HG03196 (cell line): ENCODE measurements at regions not wholly inside any gene's neighbourhood (a gene's known extent, or its start where the extent isn't known, plus 50 kb on each side); places are given as distances from the start of the nearest gene placed in this dataset.
"Not testable (repeated sequence)": the region's sequence is repeated elsewhere in the genome, so short reads cannot be mapped to it uniquely, and the experiment has no call there.

Source experiments
- ATAC-seq: cut with Tn5 transposase; IDR thresholded peaks from one replicate; pipeline ENCODE4 v1.9.1; 2021; ENCODE audit not compliant: unreplicated experiment

DNA sequence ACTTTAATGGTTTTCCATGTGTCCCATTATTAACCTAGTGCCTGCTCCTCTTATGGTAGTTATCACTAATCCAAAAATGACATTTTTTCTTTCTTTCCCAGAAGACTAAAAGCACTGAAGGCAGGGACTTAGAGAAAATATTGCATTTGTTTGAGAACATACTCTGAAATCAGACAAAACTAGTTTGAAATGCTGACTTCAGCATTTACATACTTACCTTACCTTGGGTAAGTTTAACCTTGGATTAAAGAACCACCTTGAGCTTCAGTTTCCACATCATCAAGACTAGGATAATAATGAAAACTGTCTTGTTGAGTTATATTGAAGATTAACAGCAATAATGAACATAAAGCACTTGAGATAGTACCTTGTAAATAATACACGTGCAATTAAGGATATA lies 413.0 kb downstream of the SOX2 start:
- ATAC-seq = no peak

DNA sequence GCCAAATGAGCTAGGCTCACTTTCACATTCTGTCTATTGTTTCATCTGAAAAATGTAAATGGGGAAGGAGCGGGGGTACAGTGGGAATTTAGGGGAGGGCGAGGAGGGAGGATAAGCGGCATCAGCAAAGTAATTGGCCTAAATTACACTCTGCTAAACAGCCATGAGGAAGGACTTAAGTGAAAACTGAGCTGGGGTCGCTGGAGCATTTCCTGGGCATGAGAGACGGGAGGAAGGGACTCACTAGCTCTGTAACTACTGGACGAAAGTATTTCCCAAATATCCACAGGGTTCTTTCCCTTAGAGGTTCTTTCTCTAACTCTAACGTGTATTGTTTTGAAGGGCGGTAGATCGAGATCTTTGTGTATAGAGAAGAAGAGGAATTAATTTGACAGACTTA lies 418.0 kb downstream of the SOX2 start:
- no peak for ATAC-seq

DNA sequence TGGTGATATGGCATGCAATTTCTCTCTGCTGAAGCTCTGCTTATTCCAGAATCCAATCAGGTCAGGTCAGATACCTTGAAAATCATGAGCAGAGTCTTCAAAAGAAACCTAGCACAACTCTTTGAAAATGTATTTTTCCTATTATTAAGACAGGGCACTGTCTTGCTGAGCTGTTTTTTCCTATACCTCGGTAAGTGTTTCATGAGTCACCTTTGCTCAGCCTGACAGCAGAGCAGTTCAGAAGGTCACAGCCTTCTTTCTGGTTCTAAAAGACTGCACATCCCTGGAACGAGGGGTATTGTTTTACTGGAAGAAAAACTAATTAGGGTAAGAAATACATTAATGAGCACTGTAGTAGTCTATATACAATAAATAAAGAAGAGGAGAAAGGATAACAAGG lies 422.0 kb downstream of the SOX2 start:
- no peak for ATAC-seq

DNA sequence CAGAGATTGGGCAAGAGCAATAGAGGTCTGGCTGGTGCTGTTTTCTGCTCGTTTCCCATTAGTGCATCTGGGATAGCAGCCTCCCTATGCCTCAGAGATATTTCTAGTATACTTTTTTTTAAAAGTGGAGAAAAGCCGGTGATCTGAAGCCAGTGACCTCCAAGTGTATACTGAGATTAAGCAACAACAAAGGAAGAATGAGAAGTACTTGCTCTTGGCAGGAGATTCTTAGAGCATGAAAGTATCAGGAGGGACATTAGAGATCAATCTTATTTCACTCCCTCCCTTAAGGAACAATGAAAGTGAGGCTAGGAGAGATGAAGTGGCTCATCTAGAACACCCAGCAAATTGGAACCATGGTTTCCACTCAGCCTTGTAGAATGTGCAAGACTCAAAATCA lies 423.3 kb downstream of the SOX2 start:
- no peak for ATAC-seq

DNA sequence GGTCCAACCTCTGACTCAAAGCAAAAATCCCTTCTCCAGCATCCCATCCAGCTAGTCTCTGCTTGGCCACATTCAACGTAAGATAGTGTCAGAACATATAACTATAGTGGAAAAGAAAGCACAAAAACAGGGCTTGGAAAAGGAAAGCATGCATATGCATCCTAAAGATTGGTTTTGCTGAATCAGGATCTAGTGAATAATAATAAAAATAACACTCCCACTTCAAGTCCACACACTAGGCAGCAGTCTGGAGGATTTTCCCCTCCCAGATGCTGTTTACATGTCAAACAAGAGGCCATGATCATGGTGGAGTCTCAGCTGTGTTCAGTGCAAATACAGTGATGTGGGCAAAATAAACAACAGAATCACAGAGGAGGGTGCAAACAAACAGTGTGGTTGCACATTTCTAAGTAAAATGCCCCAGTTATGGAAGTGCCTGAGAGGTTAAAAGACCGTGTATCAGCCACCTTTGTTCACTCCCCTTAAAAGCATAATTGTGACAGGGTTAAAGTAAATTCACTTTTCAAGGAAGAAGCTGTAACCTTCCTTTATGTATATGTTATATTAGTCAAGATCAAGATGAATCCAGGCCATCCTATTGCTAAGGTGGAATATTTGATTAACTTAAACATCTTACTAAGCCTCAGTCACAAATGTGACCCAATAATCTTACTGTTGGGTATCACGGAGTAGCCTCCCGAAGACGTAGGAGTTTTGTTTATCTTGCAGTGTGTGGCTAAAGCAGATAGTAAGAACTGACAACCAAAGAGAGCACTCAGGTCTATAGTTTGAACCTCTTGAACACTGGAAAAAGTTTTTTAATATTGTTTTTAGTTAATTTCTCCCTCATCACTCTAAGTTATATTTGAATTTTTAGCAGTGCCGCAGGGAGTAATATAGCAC lies 424.5 kb downstream of the SOX2 start:
- no peak for ATAC-seq

DNA sequence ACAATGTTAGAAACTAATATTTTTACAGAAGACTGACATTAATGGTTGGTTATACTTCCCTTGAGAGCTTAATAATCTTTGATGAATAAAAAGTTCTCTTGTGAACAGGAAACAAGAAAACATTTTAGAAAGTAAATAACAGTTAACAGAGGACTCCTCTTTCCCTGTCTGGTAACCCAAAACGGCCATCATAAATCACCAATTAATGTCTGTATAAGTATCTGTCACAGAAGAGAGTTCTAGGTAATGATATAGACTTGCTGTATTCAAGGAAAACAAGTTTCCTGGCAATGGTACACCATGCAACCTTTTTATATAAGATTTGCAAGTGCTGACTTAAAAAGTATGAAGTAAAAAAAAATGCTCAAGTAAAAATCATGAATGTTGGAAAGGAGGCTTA lies 426.7 kb downstream of the SOX2 start:
- no peak for ATAC-seq

DNA sequence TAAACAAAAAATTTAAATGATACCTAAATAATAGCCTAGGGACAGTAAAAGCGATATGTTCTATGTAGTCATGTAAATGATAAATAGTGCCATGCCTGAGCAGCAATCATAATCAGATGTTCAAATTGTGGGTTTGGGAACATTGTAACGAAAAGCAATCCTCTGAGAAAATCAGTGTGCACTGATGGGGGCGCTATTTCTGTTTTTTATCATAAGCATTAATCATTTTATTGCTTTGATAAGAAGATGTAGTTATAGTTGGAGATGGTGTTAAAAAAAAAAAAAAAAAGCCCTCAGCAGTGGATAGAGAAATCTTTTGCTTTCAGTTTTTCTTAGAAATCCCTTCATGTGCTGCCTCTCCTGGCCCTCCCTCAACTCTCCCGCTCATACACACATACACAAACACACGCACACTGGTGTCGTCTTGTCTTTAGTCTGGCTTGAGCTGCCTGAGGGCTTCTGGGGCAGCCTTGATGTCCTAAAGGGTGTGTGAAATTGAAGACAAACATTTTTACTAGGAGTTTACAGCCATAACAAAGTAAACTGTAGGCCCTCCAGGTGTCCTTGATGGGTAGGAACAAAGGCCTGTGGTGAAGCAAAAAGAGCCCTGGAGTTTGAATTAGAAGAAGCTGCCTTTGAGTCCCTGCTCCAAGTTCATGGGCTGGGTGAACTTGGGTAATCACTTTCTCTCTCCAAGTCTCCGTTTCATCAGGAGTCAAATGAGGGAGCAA lies 428.1 kb downstream of the SOX2 start:
- ATAC-seq = no peak

DNA sequence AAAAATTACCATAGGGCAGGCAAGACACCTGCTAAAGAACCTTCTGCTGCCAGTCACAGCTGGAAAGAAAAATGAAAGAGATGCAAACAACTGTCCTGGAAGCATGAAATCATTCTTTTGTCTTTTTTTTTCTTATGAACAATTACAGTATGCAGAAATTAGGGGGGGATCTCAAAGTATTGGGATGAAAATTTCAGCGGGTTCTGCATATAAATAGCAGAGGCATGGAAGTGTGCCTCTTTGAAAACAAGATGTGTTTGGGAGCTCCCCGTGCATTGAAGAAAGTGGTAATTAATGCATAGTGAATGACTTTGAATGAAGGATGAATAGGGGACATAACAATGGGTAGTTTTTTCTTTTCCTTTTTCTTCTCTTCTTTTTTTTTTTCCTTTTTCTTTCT lies 431.2 kb downstream of the SOX2 start:
- no peak for ATAC-seq

DNA sequence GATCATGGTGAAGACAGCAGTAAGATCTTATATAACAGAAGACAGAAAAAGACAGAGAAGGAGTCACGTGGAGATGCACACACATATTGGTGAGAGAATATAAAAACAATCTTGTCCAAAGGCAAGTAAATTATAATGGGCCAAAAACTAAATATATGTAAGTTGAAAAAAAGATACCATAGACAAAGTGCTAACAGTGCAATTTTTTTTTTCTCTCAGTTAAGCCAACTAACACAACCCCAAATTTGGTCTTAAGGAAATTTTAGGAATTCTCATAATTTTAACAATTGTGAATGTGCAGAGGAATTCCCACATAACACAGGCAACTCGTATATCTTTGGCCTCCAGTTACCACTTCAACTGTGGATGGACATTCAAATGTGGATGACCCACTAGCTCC lies 432.2 kb downstream of the SOX2 start:
- ATAC-seq = no peak

DNA sequence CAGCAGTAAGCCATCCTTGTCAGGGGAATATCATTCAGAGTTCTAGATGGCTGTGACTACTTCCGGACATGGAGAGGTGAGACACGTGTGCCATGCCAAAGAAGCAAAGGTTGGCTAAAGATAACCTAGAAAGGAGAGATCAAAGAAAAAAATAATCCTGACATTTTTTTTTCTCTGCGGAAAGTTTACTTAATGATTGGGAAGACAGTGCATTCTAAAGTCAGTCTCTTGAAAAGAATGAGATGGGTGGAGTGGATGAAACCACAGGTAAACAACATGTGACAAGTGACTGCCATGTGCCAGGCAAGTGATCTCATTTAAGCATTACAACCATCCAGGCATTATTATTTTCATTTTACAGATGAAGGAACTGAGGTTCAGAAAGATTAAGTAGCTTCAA lies 436.6 kb downstream of the SOX2 start:
- no peak for ATAC-seq

DNA sequence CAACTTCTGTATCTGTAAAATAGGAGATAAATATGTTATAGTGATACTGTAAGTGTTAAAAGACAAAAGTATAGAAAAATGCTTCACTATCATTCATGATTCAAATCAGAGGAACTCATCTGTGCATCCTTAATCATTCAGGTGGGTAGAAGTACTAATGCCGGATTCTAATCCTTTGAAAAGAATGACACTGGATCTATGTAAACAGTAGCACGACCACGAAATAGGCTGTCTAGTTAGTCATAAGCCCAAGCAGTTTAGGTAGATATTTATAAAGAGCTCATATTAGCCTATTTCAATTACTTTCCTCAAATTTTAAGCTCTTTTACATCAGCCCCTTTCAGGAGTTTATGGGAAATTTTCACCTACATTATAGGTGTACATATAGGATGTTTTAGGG lies 437.9 kb downstream of the SOX2 start:
- no peak for ATAC-seq

DNA sequence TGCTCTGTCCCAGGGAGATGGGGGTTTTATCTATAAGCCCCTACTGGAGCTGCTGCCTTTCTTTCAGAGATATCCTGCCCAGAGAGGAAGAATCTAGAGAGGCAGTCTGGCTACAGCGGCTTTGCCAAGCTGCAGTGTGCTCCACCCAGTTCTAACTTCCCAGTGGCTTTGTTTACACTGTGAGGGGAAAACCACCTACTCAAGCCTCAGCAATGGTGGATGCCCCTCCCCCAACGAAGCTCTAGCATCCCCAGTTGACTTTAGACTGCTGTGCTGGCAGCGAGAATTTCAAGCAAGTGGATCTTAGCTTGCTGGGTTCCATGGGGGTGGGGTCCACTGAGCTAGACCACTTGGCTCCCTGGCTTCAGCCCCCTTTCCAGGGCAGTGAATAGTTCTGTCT lies 444.6 kb downstream of the SOX2 start:
- not testable (repeated sequence) for ATAC-seq

DNA sequence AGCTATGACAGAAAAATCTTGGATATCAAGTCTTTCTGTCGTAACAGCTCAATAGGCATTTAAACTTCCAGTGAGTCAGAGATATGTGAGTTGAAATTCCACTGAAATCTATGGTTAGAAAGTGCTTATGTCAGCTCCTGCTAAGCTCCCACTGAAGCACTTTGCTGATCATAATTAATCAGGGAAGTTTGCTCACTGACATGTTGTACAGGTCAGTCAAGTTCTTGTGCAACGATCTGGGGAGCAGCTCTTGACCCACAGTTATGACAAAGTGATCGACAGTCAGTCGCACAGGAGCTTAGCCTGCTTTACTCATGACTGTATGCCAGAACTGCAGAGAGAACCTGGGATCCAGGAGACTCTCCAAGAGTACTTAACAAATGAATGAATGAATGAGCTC lies 453.5 kb downstream of the SOX2 start:
- ATAC-seq = no peak

DNA sequence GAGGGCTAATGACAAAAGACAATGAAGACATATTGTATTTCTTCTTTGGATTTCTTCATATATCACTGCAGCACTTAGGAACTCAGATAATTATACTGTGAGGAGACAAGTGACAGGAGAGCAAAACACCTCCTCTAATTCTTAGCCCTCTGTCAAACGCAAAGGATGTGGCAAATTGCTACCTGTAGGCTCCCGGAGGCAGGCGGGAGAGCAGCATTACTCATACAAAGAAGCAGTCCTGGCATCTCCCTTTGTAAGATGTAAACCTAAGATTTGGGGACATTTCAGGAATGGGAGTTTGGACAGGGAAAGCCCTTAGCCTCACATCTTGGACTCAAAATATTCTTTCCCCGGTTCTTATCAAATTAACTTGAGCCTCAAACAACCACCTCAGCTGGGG lies 460.8 kb downstream of the SOX2 start:
- no peak for ATAC-seq

DNA sequence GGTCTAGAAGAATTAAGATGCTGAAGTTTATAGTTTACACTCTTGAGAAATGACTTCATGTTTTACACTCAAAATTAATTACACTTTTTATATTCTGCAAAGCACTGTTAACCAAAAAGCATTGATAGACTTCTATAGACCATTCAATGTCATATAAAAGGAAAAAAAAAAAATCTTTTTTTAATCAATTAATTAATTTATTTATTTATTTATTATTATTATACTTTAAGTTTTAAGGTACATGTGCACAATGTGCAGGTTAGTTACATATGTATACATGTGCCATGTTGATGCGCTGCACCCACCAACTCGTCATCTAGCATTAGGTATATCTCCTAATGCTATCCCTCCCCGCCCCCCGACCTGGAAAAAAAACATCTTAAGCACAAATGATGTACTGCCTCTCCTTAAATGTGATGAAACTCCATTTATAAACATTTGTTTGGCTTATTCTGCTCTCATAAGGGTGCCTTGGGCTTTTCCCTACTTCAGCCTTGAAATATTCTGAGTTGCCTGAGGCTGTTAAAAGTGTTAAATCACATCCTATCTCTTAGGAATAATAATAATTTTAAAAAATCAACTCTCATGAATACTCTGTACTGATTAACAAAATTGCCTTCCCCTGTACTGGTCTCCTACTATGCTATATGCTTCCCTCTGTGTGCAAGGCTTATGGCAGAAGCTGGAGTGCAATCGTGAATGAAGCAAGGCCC lies 466.9 kb downstream of the SOX2 start:
- ATAC-seq = no peak

DNA sequence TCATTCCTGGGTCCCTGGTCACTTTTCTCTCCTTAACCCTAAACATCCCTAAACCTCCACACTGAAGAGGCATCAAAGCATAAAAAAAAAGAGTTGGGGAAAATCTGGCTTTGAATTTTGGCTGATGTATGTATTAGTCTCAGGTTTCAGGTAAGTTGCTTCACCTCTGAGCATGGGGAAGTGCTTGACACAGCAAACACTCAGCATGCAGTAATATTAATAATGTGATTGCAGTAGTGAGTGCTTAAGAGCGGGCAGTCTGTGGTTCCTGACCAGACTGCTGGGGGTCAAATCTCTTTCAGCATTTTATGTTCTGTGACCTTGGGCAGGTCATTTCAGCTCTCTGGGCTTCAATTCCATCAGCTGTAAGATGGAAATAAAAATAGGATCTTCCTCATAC lies 467.9 kb downstream of the SOX2 start:
- ATAC-seq = no peak

DNA sequence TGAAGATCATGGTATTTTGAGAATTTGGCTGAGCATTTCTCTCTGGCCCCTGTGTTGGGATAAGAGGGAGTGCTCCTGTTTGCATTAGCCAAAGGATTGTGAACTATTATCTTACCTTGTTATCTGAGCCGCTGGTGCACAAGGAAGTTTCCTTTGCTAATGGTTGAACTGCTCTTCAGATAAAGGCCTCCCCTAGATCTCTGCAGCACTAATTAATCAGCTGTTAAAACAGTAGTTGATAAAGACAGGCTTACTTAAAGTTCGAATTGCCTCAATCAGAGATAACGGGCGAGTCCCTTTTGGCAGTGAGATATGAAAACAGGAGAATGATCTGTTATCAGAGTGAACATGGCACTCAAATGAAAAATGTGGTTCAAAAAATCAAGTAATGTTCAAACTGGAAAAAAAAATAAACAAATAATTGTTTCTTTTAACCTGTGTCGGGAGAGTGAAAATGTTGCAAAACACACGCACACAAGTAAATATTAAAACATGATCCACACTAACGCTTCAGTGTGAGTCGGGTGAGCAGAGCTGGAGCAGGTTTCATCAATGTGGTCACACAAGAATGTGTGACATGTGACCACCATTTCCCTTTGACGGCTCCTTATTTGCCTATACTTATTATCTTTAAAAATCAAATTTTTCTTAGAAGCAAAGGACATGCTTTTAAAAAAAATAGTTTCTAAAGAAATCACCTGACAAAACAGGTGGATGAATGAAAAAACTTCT lies 469.1 kb downstream of the SOX2 start:
- no peak for ATAC-seq

DNA sequence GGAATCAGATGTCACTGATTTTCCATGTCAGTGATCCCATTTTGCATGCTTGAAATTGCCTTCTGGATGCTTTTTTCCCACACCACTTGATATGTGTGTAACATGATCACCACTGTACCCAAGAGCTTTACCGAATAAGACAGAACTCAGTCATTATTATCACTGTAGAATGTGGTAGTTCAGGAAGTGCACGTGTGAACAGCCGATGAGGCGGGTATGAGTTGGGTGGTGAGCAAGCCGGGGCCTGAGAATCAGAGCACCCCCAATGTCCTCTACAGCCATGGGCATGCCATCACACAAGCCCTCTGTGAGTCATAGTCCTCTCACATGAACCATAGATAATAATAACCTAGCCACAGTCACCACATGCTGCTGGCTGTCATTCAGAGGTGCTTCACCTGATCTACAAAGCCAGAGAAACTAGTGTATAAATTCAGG lies 470.8 kb downstream of the SOX2 start:
- peak; percentile 87 for ATAC-seq

DNA sequence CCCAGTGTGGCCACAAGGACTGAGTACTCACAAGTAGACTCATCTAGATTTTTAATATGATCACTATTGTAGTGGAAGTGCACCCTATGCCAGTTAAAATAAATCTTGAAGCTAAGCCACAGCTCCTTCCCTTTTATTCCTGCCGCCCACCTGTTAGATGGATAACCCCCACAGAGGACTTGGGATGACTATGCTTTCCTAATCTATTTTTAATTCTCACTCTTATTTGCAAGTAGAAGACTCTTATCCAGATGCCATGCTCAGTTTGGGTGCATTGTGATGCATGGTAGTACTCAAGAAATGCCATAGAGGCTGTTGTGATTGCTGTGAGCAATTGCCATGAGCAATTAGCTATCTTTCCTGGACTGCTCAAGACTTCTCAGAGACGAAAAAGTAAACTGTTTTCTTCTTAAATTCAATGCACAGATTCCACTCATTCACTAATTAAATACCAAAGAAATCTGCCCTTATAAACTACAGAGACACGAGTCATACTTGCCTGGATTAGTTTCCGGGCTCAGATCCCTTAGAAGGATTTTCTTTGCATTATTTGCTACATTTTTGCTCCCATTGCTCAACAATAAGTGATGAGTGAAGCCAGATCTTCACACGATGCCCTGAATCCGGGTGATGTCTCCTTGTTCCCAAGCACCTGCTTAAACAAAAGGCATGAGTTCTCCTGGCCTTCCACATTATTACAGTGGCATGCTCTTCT lies 472.1 kb downstream of the SOX2 start:
- ATAC-seq = no peak

DNA sequence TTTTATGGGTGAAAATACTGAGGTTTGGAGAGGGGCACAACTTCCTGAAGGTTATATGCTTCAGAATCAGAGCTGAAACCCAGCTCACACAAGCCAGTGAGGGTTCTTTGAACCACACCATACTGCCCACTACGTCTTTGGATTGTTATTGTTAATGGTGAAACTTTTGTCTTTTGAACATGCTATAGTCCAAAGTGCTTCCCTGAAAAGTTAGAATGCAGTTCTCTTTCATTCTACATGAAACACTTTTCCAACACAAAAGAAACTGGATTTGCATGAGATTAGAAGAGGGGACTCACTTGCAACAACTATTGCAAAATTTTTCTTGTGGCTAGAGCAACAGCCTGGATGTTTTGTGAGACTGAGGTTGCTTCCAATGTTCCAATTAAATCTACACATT lies 473.6 kb downstream of the SOX2 start:
- ATAC-seq = no peak
